ENCODE measurements at regions not wholly inside any gene's neighbourhood (a gene's known extent, or its start where the extent isn't known, plus 50 kb on each side); places are given as distances from the start of the nearest gene placed in this dataset.

DNA sequence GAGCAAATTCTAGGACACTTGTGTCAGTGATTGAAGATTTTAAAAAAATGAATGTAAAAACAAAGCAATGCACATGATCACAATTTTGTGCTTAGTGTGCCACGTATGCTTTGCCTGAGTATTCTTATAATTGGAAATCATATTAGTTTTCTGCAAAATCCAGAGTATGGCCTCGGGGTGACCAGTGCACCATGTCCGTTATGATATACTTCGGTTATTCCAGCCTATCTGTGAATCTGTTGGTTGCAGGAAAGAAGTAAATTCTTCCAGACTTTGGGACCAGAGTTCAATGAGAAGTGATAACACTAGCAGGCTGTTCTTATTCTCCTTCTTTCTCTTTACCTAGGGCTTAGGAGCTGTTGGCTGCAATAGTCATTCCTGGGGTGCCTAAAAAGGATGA is 152.0 kb upstream of the TMC3 start:
- DNase-seq (ENCODE audit: low spot score) = no peak
- in situ Hi-C loops (cut with MboI; ENCODE audit: low pct_unique_long_range_greater_than_20kb, low sequenced_read_pairs, unreplicated experiment) = no loop called here
- TF ChIP-seq, protein P1, sequence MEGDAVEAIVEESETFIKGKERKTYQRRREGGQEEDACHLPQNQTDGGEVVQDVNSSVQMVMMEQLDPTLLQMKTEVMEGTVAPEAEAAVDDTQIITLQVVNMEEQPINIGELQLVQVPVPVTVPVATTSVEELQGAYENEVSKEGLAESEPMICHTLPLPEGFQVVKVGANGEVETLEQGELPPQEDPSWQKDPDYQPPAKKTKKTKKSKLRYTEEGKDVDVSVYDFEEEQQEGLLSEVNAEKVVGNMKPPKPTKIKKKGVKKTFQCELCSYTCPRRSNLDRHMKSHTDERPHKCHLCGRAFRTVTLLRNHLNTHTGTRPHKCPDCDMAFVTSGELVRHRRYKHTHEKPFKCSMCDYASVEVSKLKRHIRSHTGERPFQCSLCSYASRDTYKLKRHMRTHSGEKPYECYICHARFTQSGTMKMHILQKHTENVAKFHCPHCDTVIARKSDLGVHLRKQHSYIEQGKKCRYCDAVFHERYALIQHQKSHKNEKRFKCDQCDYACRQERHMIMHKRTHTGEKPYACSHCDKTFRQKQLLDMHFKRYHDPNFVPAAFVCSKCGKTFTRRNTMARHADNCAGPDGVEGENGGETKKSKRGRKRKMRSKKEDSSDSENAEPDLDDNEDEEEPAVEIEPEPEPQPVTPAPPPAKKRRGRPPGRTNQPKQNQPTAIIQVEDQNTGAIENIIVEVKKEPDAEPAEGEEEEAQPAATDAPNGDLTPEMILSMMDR (IDR thresholded peaks at IDR 0.05; ENCODE audit: extremely low read depth, insufficient read depth, missing control alignments) = no peak

GRCh38 chr15:81524496-81524895 is 150.5 kb upstream of the TMC3 start:
- TF ChIP-seq, protein P1 (IDR thresholded peaks at IDR 0.05; ENCODE audit: extremely low read depth, insufficient read depth, missing control alignments) = no peak

DNA sequence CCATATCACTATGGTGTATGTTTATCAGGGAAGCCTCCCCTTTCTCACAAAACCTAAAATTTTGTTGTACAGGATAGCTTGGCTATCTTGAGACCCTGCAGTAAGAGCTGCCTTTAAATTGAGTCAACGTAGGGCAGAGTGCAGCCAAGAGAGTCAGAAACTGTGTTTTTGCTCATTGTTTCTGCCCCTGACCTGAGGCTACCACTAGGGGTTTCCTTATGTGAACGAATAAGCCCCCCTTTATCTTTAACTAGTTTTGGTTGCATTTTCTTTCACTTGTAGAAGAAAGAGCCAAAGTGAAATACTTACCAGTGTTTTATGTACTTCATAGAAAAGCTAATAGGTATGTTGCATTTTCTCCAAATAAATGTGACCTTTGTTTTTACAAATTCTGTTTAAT is 149.9 kb upstream of the TMC3 start:
- TF ChIP-seq, protein P1 (IDR thresholded peaks at IDR 0.05; ENCODE audit: extremely low read depth, insufficient read depth, missing control alignments) = no peak
- DNase-seq (ENCODE audit: low spot score) = no peak
- in situ Hi-C loops (cut with MboI; ENCODE audit: low pct_unique_long_range_greater_than_20kb, low sequenced_read_pairs, unreplicated experiment) = no loop called here

More at GRCh38 chr15:81524496-81524895, 150.5 kb upstream of the TMC3 start:
- in situ Hi-C loops (cut with MboI; ENCODE audit: low pct_unique_long_range_greater_than_20kb, low sequenced_read_pairs, unreplicated experiment) = no loop called here
- no peak for DNase-seq (ENCODE audit: low spot score)

GRCh38 chr15:81520480-81520879 is 146.5 kb upstream of the TMC3 start:
- DNase-seq (ENCODE audit: low spot score) = no peak
- in situ Hi-C loops (cut with MboI; ENCODE audit: low pct_unique_long_range_greater_than_20kb, low sequenced_read_pairs, unreplicated experiment) = no loop called here
- TF ChIP-seq, protein P1 (IDR thresholded peaks at IDR 0.05; ENCODE audit: extremely low read depth, insufficient read depth, missing control alignments) = no peak

GRCh38 chr15:81516461-81516860 is 142.4 kb upstream of the TMC3 start:
- in situ Hi-C loops (cut with MboI; ENCODE audit: low pct_unique_long_range_greater_than_20kb, low sequenced_read_pairs, unreplicated experiment) = no loop called here
- DNase-seq (ENCODE audit: low spot score) = no peak
- TF ChIP-seq, protein P1 (IDR thresholded peaks at IDR 0.05; ENCODE audit: extremely low read depth, insufficient read depth, missing control alignments) = no peak

DNA sequence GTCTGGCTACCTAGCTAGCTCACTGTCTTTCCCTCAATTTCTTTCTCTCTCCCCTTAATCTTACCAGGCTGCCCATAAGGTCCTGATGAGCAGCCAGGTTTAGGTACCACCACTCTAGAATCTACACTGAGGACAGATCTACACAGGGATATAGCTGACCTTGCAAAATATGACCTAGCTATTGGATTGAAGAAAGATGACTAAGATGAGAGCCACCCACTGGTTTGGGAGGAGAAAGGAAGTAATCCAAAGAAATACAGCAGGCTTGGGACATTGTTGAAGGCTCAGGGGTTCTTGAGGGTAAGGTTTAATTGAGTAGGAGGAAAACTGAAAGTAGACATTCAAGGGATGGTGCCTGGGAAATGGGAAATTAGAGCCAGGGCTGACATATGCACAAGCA is 142.0 kb upstream of the TMC3 start:
- no peak for DNase-seq (ENCODE audit: low spot score)
- TF ChIP-seq, protein P1 (IDR thresholded peaks at IDR 0.05; ENCODE audit: extremely low read depth, insufficient read depth, missing control alignments) = no peak
- in situ Hi-C loops (cut with MboI; ENCODE audit: low pct_unique_long_range_greater_than_20kb, low sequenced_read_pairs, unreplicated experiment) = no loop called here

- DNase-seq (ENCODE audit: low spot score) = no peak
These were observed 140.7 kb upstream of the TMC3 start for GRCh38 chr15:81514725-81515124.

More at GRCh38 chr15:81514725-81515124, 140.7 kb upstream of the TMC3 start:
- TF ChIP-seq, protein P1 (IDR thresholded peaks at IDR 0.05; ENCODE audit: extremely low read depth, insufficient read depth, missing control alignments) = no peak
- in situ Hi-C loops (cut with MboI; ENCODE audit: low pct_unique_long_range_greater_than_20kb, low sequenced_read_pairs, unreplicated experiment) = no loop called here
